SHP77 (cell line): ENCODE measurements at regions not wholly inside any gene's neighbourhood (a gene's known extent, or its start where the extent isn't known, plus 50 kb on each side); places are given as distances from the start of the nearest gene placed in this dataset.
"Not testable (repeated sequence)": the region's sequence is repeated elsewhere in the genome, so short reads cannot be mapped to it uniquely, and the experiment has no call there.

Experiments
- DNase-seq, 2 experiments: peaks; one replicate each; lab custom pipeline; 2025; lab: John Stamatoyannopoulos, UW

DNA sequence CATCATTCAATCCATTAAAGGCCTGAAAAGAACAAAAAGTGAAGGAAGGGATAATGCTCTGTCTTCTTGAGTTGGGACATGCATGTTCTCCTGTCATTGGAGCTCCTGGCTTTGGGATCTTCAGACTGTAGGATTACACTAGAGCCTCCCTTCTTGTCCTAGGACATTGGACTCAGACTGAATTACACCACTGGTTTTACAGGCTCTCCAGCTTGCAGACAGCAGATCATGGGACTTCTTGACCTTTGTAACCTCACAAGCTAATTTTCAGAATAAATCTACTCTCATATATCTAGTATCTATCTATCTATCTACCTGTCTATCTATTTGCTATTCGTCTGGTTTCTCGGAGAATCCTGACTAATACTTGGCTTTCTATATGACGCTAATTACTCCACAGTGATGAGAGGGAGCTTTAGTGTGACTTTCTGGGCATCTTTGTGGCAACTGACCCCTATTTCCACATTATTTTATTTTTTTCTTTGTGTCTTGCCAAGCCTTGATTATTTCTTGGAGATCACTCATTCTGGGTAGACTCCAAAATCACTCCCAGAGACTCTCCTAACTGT, 151.9 kb upstream of the ZNF184 start:
- DNase-seq: no peak

DNA sequence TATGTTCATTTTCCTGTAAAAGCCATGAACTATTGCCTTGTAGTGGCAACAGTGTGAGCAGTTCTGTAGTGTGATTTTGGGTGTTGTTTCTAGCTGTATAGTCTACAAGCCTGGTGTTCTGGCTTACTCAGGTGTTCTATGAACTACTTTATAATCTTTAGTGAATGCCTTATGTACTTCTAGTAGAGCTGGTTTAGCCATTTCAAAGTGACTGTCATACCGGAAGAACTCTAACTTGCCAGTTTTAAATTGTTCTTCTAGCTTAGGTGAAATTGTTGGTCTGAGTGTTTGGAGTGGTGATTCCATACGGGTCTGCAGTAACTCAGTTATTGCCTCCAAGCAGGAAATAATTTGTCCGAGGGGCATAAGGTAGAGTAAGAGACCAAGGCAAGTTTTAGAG, 150.2 kb upstream of the ZNF184 start:
- DNase-seq: no peak

DNA sequence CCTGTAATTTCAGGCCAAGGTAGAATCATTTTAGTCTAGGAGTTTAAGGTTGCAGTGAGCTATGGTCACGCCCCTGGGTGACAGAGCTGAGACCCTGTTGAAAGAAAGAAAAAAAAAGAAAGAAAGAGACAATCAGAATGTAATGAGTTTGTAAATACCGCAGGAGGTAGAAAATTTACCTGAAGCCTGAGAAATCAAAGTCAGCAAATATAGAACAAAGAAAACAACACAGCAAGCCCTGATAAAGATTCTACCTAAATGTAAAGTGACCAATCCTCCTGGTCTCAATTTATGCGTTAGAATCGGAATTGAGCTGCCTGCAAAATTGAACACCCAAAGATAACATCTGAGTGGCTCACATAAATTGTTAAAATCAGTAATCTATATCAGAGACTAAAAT, 146.5 kb upstream of the ZNF184 start:
- no peak for DNase-seq

DNA sequence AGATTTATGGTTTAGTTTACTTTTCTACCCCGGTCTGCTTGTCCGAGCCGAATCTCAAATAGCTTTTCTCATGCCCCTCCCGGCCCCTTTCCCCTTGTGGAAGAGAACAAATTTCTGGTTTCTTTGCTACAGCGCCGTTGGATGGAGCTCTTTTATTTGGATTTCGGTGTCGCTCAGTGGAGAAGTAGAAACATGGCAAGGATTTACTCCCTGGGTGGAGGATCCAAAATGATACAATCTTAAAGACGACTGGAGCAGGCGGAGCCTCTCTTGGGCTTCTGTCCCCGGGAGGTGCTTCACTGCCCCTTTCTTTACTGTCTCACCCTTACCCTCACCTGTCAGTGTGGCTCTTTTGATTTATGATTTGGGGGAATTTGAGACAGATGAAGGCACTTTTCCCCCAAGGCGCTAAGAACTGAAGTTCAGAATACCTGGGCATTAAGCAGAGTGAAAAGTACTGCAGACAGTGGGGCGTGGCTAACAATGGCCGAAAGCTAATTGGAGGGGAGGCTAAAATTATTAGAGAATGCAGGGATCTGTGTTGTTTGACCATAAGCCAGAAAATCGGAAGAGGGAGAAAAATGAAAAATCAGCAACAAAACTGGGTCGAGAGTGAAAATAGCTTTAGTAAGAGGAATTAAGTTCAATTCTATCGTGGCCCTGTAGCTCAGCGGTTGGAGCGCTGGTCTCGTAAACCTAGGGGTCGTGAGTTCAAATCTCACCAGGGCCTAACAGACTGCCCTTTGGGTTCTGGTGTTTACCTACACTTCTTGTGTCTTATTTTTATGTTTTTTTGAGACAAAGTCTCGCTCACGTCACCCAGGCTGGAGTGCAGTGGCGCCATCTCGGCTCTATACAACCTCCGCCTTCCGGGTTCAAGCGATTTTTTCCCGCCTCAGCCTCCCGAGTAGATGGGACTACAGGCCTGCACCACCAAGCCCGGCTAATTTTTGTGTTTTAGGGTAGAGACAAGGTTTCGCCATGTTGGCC, 145.1 kb upstream of the ZNF184 start:
- no peak for DNase-seq

DNA sequence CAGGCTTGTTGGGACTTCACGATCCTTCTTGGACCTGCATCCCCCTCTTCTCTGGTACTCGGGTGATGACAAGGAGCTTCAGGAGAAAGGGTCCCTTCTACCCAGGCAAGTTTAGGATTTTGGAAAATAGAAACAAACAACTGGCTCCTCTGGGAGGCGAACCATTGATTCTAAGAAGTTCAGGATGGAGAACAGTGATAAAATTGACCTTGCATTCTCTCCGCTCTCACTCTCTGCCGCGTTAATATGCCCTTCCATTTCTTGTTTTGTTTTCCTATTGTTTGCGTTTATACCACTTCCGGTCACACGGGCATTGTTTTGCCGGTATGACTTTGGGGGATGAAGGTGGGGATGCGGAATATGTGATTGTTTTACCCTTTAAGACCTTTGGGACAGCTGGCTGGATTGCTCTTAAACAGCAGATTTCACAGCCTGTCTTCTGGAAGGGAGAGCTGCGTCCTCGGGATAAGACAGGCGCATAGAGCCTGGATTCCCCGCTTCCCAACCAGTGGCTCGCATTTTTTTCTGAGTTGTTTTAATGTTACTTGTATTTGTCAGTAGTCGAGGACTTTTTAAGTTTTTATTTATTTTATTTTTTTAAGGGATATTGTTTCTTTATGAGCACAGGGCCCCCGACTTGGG, 144.3 kb upstream of the ZNF184 start:
- DNase-seq: no peak

DNA sequence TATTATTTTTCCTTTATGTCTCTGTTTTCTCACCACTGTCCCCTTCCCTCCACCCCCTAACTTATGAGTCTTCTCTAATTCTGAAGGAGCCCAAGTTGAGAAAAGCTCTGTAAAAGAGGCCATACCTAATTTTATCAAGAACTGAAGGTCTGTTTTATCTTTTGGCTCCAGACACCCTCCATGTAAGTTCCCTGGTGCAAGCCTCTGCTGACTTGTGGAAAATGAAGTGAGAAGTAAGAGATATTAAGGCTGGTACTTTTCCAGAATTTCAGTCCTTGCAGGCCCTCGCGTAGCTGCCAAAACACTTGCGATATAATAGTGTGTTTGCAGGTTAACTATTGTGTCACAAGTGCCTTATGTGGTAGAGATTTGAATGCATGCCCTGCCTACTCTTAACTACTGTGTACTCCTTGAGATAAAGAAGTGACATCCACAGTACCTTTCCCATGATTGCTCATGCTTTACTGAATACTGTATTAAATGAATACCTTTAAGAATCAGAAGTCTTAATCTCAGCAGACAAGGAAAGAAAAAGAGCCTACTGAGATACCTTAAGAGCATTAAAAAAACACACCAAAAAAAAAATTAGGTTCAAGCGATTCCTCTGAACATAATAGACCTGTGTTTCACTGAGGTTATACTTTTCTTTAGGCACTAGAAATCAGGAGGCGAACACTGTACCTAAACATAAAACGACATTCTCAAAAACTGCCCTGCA, 143.6 kb upstream of the ZNF184 start:
- DNase-seq: no peak

DNA sequence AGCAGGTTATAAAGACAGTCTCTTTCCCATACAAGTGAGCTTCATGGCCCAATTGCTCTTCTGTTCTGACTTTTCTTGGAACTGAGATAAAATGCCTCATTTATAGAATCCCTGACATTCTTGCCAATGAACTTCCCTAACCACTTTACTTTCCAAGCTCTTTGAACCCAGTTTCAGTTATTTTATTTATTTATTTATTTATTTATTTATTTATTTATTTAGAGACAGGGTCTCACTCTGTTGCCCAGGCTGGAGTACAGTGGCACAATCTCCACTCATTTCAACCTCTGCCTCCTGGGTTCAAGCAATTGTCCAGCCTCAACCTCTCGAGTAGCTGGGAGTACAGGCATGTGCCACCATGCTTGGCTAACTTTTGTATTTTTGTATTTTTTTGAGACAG, 138.5 kb upstream of the ZNF184 start:
- no peak for DNase-seq

DNA sequence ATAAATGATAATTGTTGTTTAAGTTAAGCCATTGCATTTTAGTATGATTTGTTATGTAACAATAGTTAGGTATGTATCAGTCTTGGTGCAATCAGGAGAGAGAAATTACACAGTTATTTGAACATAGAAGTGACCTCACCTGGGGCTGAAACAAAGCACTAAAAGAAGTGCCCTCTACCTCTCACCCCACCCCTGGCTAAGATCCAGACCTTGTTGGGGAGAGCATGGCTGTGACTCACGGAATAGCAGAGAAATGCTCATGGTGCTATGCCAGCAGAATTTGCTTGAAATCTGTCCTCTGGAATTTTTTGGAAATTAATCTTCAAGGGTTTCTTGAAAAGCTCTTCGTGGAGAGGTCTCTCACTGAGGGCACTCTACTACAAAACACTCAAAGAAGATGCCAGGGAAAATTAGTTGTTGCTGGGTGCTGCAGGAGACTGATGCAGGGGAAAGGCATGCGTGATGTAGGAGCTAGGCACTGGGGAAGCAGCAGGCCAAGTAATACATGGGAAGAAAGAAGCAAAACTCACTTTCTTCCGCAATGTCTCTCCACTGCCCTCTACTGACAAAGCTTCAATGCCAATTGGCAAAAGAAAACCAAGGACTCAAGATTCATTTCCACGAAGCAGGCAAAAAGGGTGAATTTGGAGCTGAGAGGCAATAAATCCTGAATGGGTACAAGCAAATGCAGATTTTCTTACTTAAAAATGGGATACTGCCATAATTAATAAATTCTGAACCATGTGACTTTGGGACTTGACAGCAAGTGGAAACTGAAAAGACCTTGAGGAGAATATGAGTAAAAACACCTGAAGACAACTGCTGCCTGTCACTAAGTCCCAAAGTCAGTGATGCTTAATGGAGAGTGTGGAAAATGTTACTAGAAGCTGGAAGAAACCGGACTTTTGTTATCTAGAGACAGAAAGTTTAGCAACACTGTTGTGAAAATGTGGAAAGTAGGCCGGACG, 136.3 kb upstream of the ZNF184 start:
- DNase-seq: peak in 1 of 2 experiments; percentile 41

DNA sequence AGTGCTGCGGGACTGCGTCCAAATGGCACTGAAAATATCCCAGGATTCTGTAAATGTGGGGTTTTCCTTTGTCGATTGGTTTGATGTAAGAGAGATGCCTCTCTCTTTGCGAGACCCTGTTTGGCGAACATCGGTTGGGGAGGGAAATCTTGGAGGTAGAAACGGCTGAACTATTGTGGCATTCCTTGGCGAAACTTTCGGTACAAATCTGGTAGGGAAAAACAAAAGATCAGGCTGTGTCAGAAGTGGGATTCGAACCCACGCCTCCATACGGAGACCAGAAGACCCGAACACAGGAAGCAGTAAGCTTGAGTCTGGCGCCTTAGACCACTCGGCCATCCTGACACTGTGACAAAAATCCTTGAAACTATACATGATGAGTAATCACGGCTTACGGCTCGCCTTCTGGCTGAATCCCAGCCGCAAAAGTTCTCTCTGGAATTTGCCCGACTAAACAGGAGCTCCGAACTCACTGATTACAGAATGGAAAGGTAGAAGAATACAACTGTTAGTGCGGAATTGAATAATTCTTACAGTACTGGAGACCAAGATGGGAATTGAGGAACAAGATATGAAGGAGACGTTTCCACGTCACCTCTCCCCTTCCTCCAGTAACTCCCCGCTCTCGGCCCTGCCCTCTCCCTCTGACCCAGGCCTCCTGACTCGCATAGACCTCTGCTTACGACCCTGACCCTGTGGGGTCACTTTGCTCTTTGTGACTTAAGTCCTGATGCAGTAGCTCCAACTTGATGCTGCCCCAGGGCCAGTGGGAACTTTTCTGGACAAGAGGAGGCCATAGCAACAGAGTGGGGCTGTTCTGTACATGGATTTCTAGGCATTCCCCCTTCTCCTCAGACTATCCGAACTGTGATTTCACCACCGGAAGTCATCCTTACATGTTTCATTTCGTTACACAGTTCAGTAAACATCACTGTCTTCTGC, 132.8 kb upstream of the ZNF184 start:
- DNase-seq: peak; percentile 28 to 53

DNA sequence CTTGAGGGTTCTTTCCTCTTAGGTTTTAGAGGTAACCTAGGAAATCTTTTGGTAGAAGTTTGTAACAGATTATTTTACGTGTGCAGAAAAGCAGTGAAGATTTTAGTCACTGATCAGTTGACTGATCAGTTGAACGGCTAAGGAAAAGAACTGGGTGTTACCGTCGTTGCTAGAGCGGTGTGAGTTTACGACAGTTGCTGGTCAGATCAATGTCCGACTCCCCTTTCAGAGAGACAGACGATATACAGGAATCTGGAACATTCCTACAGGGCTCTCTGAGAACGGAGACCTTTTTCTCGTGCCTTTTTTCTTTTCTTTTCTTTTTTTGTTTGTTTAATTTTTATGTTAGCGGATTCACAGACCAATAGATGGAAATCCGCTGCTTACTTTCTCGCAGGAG, 132.1 kb upstream of the ZNF184 start:
- DNase-seq: no peak

DNA sequence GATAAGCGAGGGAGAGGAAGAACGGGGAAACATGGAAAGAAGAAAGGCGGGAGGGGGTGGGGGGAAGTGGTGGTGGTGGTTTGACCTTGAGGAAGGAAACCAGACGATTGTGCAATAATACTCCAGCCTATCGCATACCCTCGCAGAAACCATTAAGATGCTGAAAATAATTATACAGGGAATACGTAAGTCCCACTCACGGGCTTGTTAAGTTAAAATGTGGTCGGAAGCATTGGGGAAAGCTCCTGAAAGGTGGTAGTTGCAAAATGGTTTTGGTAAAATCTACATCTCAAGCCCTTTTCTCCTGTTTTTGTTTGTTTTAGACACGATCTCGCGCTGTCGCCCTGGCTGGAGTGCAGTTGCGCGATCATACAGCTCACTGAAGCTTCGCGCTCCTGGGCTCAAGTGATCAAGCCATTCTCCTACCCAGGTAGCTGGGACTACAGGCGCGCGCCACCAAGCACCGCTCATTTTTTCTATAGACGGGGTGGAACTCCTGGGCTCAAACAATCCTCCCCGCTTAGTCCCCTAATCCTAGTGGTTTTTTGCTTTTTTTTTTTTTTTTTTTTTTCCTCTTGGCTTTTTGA, 128.9 kb upstream of the ZNF184 start:
- DNase-seq: no peak

DNA sequence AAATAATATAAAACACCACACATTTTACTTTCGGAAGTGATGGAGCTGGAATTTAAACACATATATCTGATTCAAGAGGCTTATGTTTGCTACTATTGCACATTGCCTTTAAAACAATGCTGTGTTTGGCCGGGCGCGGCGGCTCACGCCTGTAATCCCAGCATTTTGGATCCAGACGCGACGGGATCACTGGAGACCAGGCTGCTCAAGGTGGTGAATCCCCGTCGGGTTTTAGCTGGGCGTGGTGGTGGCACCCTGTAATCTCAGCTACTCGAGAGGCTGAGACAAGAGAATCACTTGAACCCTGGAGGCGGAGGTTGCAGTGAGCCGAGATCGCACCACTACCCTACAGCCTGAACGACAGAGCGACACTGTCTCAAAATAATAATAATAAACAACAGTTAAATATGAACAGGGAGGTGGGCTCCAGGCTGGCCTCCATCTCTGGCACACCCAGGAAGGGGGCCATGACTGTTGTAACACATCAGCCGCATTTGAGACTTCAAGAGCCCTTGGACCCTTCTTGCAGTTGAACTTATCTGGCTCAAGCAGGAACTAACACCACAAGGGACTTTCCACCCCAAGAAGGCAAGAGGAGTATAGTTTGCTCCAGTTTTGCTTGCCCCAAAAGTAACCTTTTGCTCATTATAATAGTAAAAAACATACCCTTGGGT, 127.1 kb upstream of the ZNF184 start:
- no peak for DNase-seq

DNA sequence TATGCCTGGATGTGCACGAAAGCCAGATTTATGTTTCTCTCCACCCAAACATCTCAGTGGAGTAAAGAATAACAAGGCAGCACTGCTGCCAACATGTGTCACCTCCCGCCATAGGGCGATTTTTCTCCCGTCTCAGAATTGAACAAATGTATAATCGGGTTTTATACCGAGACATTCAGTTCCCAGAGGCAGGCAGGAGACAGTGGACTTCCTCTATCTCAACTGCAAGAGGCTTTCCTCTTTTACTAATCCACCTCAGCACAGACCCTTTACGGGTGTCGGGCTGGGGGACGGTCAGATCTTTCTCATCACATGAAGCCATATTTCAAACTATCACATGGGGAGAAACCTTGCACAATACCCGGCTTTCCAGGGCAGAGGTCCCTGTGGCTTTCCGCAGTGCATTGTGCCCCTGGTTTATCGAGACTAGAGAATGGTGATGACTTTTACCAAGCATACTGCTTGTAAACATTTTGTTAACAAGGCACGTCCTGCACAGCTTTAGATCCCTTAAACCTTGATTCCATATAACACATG, 124.2 kb upstream of the ZNF184 start:
- DNase-seq: not testable (repeated sequence)

DNA sequence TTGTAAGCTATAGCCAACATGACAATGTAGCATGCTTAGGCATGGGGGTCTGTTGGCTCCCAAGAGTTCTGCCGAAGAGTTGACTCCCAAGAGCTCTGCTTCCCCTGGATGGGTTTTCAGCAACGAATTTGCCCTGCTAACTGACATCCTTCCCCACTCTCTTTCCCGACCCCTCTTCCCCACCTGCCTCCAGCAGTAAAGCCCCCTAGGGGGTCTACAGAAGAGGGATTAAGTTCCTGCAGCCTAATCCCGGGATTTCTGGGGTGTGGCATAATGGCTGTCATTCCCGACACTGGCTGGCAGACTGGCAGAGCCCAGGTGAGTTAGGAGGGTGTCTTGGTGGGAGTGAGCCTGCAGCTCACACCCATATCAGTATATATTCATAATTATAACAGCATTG, 121.0 kb upstream of the ZNF184 start:
- no peak for DNase-seq

DNA sequence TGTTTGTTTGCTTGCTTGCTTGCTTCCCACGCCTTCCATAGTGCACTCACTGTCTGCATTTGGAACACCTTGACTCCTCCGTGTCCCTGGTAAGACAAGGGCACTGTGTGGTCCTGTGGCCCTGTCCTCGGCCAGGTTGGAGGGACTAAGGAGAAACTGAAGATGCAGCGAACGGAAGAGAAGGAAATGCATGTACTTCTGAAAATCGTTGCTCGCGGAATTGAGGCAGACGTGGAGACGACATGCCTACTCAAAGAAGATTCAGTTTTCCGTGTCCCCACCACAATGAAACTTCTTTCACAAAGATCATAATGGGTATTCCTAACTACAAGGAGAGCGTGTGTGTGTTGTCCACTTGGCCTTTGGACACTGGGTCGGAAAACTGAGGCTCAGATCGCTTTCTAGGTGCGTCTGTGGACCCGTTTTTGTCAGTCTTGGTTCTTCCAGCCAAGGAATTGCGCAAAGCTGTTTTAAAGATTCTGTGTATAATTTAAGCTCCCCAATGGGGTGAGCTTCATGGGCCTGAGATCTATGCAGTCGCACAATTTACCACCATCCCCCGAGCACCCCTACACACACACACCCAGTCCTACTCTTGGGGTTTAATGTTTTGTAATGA, 120.4 kb upstream of the ZNF184 start:
- DNase-seq: no peak

DNA sequence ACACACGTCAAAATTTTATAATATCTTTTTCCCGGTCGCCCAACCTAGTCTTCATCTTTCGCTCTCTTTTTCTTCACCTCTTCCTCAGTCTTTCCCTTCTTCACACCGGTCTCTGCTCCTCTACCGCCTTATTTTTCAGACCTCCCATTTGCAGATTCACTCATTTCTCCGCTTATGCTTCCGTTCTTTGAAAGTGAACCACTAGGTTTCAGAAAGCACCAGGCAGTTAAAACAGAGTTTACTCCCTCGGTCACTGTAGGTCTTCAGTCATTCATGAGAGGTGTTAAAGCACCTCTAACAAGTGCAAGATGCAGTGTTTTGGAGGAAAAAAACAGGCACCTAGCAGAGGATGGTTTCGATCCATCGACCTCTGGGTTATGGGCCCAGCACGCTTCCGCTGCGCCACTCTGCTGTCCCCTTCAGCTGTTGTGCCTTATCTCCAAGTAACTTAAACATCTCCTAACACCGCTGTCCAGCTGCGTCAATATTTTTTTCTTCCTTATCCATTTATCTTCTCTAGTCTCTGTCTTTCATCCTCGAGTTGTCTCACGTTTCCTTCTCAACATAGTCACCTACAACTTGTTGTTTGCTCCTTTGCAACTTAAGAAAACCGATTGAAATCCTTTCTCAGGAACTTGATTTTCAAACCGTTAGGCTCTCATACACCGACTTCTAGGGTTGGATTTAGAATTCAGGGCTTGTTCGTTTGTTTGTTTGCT, 119.7 kb upstream of the ZNF184 start:
- DNase-seq: peak; percentile 30 to 63

DNA sequence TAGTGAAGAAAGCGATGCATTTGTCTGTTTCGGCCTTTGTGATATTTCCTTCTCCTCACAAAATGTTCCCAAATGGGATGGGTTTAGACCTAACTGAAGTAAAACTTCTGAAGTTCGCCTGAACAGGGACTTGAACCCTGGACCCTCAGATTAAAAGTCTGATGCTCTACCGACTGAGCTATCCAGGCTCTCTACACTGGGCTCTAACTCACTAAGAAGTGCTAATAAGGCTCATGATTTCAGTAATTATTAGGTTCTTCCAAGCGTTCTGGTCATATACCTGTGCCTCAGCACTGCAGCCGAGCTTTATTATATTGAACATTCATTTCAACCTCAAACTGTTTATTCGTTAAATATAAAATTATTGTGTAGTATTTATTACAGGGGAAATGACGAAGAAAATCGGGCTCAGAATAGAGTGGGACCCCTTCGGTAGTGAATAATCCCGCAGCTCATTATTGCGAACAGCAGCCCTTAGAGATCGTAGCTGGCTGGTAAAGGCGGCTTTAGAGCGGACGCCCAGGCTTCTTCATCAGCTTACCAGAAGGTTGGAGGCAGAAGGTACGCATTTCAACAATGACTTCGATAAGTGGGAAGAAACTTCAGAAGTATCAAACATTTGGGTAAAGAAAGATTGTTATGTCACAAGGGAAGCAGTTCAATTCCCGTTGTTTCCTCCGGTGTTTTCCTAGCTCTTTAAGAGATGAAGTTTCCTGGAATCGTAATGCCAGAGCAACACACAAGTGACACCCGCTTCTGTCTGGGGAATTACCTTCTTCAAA, 119.0 kb upstream of the ZNF184 start:
- peak in 1 of 2 experiments; percentile 31 for DNase-seq
